T-helper 1 cell treated with Interleukin-12 subunit alpha and Interleukin-12 subunit beta and Interleukin-4 antibody, amounts not matched to agents 30 μg/mL and 1 μg/mL, for 36 hours (primary cell): ENCODE measurements at regions not wholly inside any gene's neighbourhood (a gene's known extent, or its start where the extent isn't known, plus 50 kb on each side); places are given as distances from the start of the nearest gene placed in this dataset.

Source experiments
- H3K27ac Mint-ChIP-seq: one replicate; pipeline ENCODE4 v1.8.0; 2021; ENCODE audit warnings: mild to moderate bottlenecking, mixed read lengths
- H3K27me3 Mint-ChIP-seq: one replicate; pipeline ENCODE4 v1.8.0; 2021; ENCODE audit warnings: low read depth, mixed read lengths
- H3K36me3 Mint-ChIP-seq: one replicate; pipeline ENCODE4 v1.8.0; 2021; ENCODE audit warnings: low read depth, mixed read lengths
- H3K4me1 Mint-ChIP-seq: one replicate; pipeline ENCODE4 v1.8.0; 2021; ENCODE audit warnings: low read depth, mixed read lengths
- H3K4me3 Mint-ChIP-seq: one replicate; pipeline ENCODE4 v1.8.0; 2021; ENCODE audit warnings: mild to moderate bottlenecking, moderate library complexity, mixed read lengths
- H3K9me3 Mint-ChIP-seq: one replicate; pipeline ENCODE4 v1.8.0; 2021; ENCODE audit warnings: mixed read lengths

DNA sequence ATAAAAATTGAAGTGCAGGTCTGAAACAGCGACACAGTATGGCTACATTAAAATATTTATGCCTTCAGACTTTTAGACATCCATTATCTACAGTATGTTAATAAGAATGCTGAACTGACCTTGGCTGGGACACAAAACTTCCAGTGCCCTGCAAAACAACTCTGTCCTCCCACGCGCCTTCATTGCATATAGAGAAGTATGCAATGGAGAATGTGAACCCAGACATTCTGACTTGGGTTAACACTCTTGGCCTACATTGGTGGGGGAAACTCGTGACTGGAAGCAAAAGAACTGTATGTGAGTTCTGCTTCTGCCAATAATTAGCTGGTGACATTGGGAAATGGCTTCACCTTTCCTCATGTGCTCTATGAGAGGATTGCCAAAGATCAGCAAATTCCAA, 110.5 kb upstream of the SLC24A5 start:
- Mint-ChIP-seq H3K36me3 (no peaks in the 10 kb centered on the region), H3K4me3 (no peak overlapping the region), H3K9me3 (no peaks in the 10 kb centered on the region), H3K27me3 (no peaks in the 10 kb centered on the region), H3K4me1 (no peaks in the 10 kb centered on the region), H3K27ac (no peak overlapping the region)

DNA sequence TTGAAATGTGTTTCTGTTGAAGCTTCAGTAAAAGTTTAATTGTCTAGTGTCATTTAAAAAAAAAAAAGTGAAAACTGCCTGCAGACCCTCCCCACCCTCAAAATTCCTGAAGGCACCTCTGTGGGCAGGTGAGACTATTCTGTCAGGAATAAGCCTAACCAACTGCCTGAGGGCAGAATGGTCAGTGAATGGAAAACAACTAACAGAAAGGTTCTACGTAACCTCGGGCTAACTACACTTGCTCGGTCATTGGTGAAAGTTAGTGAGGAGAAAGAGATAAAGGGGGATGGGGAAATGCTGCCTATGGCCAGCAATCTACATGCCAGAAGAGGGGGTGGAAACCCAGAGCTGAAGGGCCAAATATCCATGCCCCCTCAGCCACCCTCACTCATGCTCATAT, 108.6 kb upstream of the SLC24A5 start:
- H3K4me1 Mint-ChIP-seq, result no peaks in the 10 kb centered on the region
- H3K27ac Mint-ChIP-seq, result no peak overlapping the region
- H3K9me3 Mint-ChIP-seq, result no peaks in the 10 kb centered on the region
- H3K27me3 Mint-ChIP-seq, result no peaks in the 10 kb centered on the region
- H3K4me3 Mint-ChIP-seq, result no peak overlapping the region
- H3K36me3 Mint-ChIP-seq, result no peaks in the 10 kb centered on the region

DNA sequence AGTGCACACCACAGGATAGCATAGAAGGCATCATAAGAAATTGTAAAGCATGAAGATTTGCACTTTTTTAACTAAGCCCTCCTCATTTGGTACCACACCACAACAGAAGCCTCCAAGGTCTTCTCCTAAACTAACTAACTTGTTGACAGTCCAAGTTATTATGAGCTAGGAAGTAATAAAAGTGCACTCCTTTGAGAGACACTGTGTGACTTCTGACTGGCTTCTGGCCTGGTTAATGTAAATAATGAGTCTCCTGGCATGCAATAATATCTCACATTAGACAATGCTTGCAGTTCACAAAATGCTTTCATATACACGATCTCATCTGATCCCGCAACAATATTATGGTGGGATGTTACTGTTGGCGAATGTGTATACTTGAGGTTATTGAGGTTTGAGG, 103.9 kb upstream of the SLC24A5 start:
- Mint-ChIP-seq H3K9me3 (no peaks in the 10 kb centered on the region), H3K27ac (no peak overlapping the region), H3K4me1 (no peaks in the 10 kb centered on the region), H3K36me3 (no peaks in the 10 kb centered on the region), H3K27me3 (no peaks in the 10 kb centered on the region), H3K4me3 (no peak overlapping the region)

DNA sequence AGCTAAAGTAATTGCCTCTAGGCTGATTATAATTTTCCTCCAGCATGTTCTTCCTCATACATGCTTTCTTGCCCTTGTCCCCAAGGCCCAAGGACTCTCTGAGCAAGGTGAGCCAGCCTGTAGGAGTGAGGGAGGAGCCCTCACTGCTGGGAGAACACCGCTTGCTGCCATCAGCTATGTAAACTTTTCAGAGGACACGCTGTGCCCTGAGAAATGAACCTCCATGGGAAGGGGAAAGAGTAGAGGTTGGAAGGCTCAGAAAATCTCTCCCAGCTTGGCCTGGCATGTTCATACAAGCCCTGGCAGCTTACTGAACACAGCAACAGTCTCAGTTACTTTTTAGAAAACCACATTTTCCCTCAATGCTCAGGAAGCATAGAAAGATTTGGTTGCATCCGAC, 103.0 kb upstream of the SLC24A5 start:
- no peaks in the 10 kb centered on the region for H3K4me1 Mint-ChIP-seq
- H3K27ac Mint-ChIP-seq, result no peak overlapping the region
- no peaks in the 10 kb centered on the region for H3K9me3 Mint-ChIP-seq
- H3K27me3 Mint-ChIP-seq, result no peaks in the 10 kb centered on the region
- no peaks in the 10 kb centered on the region for H3K36me3 Mint-ChIP-seq
- H3K4me3 Mint-ChIP-seq, result no peak overlapping the region

DNA sequence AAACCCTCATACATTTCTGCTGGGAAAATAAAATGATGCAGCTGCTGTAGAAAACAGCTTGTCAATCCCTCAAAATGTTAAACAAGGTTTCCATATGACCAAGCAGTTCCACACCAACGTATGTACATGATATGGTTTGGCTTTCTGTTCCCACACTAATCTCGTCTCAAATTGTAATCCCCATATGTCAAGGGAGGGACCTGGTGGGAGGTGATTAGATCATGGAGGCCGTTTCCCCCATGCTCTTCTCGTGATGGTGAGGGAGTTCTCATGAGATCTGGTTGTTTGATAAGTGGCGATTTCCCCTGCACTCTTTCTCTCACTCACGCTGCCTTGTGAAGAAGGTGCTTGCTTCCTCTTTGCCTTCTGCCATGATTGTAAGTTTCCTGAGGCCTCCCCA, 100.6 kb upstream of the SLC24A5 start:
- Mint-ChIP-seq H3K36me3 (no peaks in the 10 kb centered on the region), H3K27me3 (no peaks in the 10 kb centered on the region), H3K4me1 (no peaks in the 10 kb centered on the region), H3K27ac (no peak overlapping the region), H3K4me3 (no peak overlapping the region), H3K9me3 (no peaks in the 10 kb centered on the region)

DNA sequence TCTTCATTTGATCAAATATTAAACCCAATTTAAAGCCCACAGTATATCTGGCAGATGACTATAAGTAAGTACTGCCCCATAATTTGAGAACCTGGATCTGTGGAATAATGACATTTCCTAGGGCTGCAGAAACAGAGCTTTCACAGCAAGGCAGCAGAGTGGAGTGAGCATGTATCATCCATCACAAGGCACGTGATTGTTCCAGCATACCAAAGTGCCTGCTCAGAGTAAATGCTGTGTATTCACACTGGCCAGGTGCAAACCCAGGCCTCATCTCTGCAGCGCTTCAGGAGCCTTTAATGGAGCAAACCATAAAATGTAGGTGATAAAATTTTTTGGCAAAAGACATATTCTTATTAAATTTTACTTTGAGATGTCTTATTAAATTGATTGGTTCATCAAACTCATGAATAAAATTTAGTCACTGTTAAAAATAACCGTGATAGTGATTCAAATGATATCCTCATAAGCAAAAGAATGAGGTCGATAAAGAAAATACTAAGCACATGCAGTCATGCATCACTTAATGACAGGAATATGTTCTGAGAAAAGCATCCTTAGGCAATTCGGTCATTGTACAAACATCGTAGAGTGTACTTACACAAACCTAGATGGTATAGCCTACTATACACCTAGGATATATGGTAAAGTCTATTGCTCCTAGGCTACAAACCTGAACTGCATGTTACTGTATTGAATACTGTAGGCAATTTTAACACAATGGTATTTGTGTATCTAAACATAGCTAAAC, 99.3 kb upstream of the SLC24A5 start:
- Mint-ChIP-seq H3K36me3 (no peaks in the 10 kb centered on the region), H3K27me3 (no peaks in the 10 kb centered on the region), H3K4me1 (no peaks in the 10 kb centered on the region), H3K9me3 (no peaks in the 10 kb centered on the region), H3K4me3 (no peak overlapping the region), H3K27ac (no peak overlapping the region)

DNA sequence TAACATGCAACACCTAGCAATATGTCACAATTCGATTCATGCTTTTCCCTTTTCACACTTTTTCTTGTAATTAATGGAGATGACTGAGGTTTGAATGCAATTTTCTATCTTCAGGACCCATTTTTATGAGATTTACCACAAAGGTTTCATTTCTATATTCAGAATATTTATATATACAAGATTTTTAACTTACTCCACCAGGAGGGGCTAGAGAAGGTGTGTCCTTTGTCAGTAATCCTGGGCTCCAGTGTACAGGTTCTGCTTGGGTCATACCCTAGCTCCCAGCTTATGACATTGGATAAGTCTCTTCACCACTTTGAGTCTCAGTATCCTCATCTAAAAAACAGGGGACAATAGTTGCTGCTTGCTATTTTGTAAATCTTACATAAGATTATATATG, 95.7 kb upstream of the SLC24A5 start:
- Mint-ChIP-seq H3K27ac (no peak overlapping the region), H3K27me3 (no peaks in the 10 kb centered on the region), H3K4me1 (no peaks in the 10 kb centered on the region), H3K36me3 (no peaks in the 10 kb centered on the region), H3K4me3 (no peak overlapping the region), H3K9me3 (no peaks in the 10 kb centered on the region)

DNA sequence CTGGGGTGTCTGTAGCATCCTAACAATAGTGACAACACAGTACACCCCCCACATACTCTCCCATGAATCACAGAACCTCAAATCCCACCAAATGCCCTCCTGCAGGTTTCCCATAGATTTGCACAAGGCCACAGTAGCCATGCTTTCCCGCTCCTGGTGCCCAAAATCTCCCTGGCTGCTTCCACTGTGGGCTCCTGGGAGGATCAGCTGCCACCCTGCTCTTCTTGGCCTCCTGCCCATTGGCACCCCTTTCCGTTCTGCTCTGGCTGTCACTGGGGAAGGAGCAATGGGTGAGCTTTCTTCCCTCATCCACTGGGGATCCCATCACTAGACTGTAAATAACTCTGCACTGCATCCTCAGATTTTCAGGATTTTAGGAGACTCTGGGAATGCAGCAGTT, 92.1 kb upstream of the SLC24A5 start:
- H3K9me3 Mint-ChIP-seq, result no peaks in the 10 kb centered on the region
- H3K36me3 Mint-ChIP-seq, result no peaks in the 10 kb centered on the region

DNA sequence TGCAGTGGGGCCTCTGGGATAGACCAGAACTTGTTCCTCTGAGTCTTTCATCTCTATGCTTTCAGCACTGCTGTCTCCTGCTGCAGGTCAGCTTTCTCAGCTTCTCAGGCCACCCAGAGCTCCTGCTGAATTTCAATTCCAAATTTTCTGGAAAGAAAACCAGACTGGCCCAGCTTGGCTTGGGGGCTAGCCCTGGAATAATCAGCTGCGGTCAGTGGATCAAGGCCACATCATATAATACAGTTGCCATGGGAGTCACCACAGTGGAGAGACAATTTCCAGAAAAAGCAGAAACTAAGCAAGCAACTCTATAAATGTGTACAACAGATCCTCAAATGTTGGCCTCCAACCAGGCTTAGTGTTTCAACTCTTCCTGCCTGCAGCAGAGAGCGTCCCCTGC, 91.1 kb upstream of the SLC24A5 start:
- no peaks in the 10 kb centered on the region for H3K36me3 Mint-ChIP-seq
- no peak overlapping the region for H3K27ac Mint-ChIP-seq
- no peaks in the 10 kb centered on the region for H3K4me1 Mint-ChIP-seq
- H3K9me3 Mint-ChIP-seq, result no peaks in the 10 kb centered on the region
- no peak overlapping the region for H3K4me3 Mint-ChIP-seq
- peaks cover 9% of the 10 kb centered on the region for H3K27me3 Mint-ChIP-seq

More for the DNA sequence above, 92.1 kb upstream of the SLC24A5 start:
- no peak overlapping the region for H3K27ac Mint-ChIP-seq
- H3K4me1 Mint-ChIP-seq, result no peaks in the 10 kb centered on the region
- peaks cover 4% of the 10 kb centered on the region for H3K27me3 Mint-ChIP-seq
- no peak overlapping the region for H3K4me3 Mint-ChIP-seq

DNA sequence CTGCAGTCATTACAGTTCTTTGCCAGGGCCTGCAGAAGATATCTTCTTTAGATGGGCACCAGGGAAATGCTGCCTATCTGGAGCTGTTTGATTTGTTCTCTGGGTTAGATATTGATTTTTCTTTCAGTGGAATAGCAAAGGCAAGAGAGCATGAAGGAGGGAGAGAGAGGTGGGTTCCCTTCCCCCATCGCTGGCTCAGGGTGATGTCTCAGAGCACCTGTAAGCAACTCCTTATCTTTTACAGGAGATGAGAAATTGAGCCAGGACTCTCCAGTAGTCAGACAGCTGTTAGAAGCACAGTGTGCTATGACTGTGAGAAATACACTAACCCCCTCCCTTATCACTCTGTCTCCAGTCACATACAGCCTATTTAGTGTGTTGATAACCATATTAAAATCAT, 89.3 kb upstream of the SLC24A5 start:
- Mint-ChIP-seq H3K4me1 (no peaks in the 10 kb centered on the region), H3K36me3 (no peaks in the 10 kb centered on the region), H3K4me3 (no peak overlapping the region)

DNA sequence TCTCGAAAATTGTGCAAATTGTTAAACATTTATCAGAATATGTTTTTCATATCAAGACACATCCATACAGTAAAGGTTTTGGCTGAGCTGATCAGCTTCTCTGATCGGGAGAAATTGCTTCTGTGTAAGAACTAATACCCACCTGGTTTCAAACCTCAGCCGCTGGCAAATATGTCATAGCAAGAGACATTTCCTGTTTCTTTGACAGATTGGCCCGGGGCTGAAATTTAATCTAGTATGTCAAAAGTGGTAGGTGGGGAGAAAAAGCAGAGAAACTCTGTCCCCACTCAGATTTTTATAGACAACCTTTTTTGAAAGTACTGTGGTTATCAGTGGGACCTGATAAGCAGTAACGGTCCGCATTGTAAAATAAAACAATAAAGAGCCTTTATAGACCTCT, 88.8 kb upstream of the SLC24A5 start:
- peaks cover 12% of the 10 kb centered on the region for H3K27me3 Mint-ChIP-seq
- H3K9me3 Mint-ChIP-seq, result no peaks in the 10 kb centered on the region
- H3K4me3 Mint-ChIP-seq, result no peak overlapping the region
- H3K36me3 Mint-ChIP-seq, result no peaks in the 10 kb centered on the region
- H3K4me1 Mint-ChIP-seq, result no peaks in the 10 kb centered on the region
- no peak overlapping the region for H3K27ac Mint-ChIP-seq

More for the DNA sequence above, 89.3 kb upstream of the SLC24A5 start:
- H3K9me3 Mint-ChIP-seq, result no peaks in the 10 kb centered on the region
- H3K27me3 Mint-ChIP-seq, result peaks cover 12% of the 10 kb centered on the region
- no peak overlapping the region for H3K27ac Mint-ChIP-seq

DNA sequence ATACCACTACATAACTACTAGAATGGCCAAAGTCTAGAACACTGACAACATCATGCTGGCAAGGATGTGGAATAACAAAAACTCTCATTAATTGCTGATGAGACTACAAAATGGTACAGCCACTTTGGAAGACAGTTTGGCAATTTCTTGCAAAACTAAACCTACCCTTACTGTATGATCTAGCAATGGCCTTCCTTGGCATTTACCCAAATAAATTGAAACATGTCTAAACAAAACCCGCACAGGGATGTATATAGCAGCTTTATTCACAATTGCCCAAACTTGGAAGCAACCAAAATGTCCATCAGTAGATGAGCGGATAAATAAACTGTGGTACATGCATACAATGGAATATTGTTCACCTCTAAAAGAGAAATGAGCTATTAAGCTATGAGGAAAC, 87.9 kb upstream of the SLC24A5 start:
- Mint-ChIP-seq H3K36me3 (no peaks in the 10 kb centered on the region), H3K9me3 (no peaks in the 10 kb centered on the region), H3K4me1 (no peaks in the 10 kb centered on the region), H3K27ac (no peak overlapping the region), H3K27me3 (peaks cover 12% of the 10 kb centered on the region), H3K4me3 (no peak overlapping the region)

DNA sequence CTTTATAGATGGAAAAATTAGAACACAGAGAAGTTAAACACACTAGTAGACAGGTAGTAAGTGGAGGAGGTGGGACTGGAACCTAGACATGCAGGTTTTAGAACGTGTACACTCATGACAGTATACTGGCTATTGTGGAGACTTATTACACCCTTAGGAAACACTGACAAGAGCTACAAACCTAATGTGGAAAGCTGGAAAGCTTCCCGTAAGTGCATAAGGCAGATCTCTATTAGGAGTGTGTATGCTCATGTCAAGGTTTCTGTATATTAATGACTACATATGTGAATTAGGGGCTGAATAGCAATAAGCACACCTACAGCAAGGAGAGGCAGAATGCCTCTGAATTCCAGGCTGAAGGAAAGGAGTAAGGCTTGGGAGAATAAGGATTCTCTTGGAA, 82.6 kb upstream of the SLC24A5 start:
- Mint-ChIP-seq H3K9me3 (no peaks in the 10 kb centered on the region), H3K4me3 (no peak overlapping the region), H3K36me3 (no peaks in the 10 kb centered on the region), H3K4me1 (no peaks in the 10 kb centered on the region), H3K27me3 (peaks cover 7% of the 10 kb centered on the region), H3K27ac (no peak overlapping the region)

DNA sequence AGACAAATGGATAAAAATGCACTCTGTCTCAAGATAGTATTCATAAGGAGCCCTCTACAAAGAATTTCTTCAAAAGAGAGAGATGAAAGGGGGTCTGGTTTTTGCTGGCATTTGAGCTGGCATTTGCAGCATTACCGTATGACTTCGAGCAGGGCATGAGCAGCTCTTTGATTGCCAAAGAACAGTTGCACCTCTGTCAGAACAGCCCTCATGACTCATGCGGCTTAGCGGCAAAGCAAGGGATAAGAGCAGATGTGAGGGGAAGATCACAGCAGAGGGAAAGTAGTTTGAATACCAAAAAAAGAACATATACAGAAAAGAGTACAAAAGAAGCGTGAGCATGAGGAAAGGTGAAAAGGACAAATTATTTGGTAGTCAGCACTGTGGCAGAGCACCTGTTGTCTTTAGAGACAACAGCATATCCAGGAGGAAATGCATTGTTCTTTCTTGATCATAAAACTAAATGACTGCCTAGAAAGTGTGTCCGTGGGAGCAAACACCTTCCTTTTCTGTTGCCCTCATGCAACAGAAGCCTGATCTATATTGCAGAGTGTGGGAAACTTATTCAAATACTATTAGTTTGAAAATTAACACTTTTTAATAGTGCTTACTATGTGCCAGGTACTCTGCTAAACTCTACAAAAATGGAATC, 80.5 kb upstream of the SLC24A5 start:
- no peak overlapping the region for H3K4me3 Mint-ChIP-seq
- no peaks in the 10 kb centered on the region for H3K27me3 Mint-ChIP-seq
- no peaks in the 10 kb centered on the region for H3K9me3 Mint-ChIP-seq
- no peaks in the 10 kb centered on the region for H3K4me1 Mint-ChIP-seq
- H3K36me3 Mint-ChIP-seq, result no peaks in the 10 kb centered on the region
- H3K27ac Mint-ChIP-seq, result no peak overlapping the region

DNA sequence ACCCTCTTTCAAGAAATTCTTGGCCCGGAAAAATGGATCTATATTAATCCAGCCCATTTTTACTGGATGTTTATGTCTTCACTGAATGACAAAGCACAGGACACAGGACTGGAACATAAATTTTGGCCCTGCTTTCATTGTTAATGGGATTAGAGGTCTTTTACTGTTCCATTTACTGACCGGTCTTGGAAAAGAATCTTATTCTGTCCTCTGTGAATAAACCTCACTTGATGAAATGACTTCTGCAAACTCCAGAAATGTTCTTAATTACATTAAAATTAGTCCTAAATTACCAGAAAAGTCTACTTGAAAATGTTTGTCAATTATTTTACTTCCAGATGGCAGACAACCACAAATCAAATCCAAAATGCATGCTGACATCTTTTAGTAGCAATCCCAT, 79.3 kb upstream of the SLC24A5 start:
- no peaks in the 10 kb centered on the region for H3K27me3 Mint-ChIP-seq
- no peaks in the 10 kb centered on the region for H3K9me3 Mint-ChIP-seq
- H3K4me1 Mint-ChIP-seq, result no peaks in the 10 kb centered on the region
- H3K36me3 Mint-ChIP-seq, result no peaks in the 10 kb centered on the region
- H3K4me3 Mint-ChIP-seq, result no peak overlapping the region
- no peak overlapping the region for H3K27ac Mint-ChIP-seq
